Activated CD8-positive, alpha-beta memory T cell treated with anti-CD3 and anti-CD28 coated beads for 1 hour (primary cell): ENCODE measurements at regions not wholly inside any gene's neighbourhood (a gene's known extent, or its start where the extent isn't known, plus 50 kb on each side); places are given as distances from the start of the nearest gene placed in this dataset.
"Not testable (repeated sequence)": the region's sequence is repeated elsewhere in the genome, so short reads cannot be mapped to it uniquely, and the experiment has no call there.

Source experiments
- DNase-seq, 2 donors: peaks; one replicate each; pipeline ENCODE4 v3.0.0-alpha.2; 2020; ENCODE audit warnings: low read depth in 1 of 2; ENCODE audit errors: extremely low read depth in 1 of 2

DNA sequence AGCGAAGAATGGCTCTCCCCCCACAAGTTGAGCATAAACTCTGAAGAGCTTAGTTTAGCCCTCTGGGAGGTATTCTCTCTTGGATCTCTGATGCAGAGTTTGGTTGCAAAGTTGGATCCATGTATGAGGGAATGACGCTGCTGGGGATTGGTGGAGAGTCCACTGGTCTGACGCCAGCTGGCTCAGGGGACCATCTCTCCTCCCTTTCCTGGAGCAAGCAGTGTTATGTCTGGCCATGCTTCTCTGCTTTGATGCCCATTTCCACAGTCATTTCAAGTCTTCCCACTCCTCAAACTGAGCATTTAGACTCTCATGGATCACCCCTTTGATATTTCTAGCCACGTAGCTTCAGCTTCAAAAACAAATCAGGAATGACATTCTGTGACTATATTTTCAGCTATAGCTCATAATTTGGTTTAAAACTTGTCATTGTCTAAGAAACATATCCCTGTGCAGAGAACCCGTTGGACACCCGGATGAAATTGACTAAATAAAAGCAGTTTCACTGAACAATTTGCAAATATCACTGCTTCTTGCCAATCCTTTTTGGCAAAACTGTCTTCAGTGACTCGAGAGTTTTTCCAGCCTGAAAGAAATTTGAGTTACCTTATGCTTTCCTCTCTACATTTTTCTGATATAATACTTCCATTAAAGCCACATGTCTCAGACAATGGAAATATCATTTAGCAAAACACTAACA is 193.4 kb upstream of the CDH11 start:
- DNase-seq: no peak

DNA sequence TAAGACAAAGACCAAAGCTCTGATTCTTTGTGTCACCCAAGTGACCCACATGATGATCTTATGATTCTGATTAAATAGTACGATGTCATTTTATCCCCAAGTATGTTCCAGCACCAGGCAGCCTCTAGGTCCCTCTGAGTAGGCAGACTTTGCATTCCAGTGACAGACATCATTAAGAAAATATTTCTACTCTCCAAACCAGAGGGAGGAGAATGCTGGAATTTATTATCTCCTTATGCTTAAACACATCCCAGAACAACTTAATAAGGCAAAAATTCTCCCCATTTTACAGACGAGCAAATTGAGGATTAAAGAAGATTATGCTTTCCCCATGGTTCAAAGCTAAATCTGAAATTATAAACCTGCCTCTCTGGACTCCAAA is 192.8 kb upstream of the CDH11 start:
- no peak for DNase-seq

DNA sequence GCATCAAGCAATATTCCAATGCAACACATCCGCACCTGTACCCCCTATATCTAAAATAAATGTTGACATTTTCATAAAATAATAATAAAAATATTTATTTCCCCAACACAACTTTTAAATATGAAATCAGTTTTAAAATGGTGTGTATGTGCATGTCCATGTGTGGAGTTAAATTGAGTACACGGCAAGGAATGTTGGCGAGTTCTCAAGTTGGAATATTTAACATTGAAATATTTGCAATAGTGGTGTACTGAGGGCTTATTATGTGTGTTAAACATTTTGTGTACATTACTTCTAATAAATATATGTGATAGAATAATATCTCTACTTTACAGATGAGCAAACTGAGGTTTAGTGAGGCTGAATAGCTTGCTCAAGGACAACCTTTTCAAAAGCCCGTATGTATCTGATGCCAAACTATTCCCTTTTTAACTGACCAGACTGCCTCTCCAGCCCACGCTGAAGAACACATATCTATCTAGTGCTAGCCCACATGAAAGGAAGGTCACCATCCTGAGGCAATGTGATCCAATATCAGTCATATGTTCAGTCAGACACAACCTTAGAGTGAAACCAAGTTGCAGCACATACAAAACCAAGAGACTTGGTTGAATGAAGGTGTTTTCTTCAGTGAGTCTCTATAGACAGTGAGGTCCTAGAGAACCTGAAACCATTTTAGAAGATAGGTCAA is 192.2 kb upstream of the CDH11 start:
- DNase-seq: no peak

DNA sequence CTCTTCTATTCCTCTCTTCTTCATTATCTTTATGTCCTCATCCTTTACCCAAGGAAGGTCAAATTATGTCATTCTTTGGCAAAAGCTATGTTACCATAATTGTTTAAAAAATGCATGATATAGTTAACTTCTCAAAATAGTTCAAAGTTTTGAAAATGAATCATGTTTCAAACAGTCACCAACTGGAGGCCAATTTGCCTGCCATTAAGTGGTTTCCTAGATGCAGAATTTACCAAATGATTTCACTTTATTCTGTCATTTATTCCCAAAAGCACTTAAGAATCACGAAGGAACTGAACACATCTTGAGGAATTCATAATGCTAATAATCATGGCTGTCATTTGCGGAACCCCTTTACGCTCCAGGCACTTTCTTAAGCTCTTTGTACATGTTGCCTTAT is 190.9 kb upstream of the CDH11 start:
- no peak for DNase-seq

DNA sequence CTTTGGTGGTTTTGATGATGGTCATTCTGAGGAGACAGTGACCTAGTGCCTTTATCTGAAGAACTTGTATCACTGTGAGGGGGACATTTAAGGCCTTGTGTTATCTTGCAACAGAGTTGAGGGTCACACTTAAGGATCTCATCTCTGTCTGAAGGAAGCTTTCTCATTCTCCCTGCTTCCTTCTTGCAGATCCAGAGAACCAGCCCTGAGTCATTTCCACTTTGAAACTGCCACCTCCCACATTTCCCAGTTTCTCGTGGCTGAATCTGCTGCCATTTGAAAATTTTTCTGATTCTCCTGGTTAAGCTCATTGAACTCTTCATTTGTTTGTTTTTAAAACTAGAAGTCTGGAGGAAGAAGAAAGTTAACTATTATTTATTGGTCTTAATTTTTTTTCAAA is 190.2 kb upstream of the CDH11 start:
- DNase-seq: no peak

DNA sequence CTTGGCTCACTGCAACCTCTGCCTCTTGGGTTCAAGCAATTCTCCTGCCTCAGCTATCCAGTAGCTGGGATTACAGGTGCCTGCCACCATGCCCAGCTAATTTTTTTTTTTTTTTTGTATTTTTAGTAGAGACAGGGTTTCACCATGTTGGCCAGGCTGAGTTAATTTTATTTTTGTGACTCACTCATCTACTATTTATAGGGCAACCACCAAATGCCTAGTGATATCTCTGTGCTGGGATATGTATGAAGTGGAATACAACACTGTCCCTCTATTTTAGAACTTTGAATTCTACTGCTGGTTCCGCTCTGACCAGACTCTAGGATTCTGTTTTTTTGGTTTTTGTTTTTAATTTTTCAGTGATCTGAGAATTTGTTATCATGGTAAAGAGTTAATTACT is 188.6 kb upstream of the CDH11 start:
- not testable (repeated sequence) for DNase-seq

DNA sequence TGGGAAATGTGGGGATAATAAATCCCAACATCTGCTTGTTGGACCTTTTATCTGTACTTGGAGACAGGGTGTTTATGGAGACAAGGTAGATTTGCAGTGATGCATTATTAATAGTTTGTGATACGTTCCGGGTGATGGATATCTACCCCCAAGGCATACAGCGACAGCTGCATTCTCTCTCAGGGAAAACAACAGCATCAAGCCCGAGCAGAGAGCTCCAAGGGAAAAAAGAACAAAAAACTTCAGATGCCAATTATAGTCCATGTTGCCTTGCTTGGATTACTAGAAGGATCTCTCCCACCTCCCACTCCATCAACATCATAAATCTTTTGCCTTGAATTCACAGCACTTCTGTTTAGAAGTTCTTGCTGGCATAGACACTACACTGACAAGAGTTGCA is 187.5 kb upstream of the CDH11 start:
- DNase-seq: no peak

DNA sequence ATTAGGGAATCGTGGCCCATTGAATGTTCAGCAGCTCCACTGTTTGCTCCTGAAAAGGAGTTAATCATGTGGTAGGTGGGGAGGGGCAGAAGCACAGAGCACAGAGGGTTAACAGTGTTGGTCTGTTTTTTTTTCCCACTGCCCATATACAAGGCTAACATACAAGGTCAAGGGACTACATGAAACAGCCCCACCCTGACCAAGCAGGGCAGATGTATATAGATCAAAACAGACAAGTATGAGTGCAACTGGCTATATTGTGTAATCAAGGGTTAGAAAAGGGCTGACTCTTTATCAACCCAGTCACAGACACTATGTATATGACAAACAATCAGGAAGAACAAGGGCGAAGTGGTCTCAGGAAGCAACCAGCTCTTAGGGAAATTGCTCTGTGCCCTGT is 186.6 kb upstream of the CDH11 start:
- no peak for DNase-seq

DNA sequence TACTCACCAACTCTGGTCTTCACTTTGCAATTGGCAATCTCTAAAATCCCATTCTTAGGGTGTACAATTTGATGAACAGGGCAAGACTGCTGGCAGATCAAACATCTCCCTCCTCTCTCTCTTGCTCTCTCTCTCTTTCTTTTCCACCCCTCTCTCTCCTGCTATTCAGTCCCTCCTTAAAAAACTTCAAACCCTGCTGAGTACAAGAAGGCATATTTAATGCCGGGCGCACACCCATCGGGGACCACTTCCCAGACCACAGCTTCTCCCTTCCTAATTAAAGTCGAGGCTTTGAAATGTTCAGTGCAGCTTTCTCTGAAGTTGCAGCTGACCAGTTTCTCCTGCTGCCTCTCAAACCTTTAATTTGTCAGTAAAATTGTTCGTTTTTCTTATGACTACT is 185.4 kb upstream of the CDH11 start:
- no peak for DNase-seq

DNA sequence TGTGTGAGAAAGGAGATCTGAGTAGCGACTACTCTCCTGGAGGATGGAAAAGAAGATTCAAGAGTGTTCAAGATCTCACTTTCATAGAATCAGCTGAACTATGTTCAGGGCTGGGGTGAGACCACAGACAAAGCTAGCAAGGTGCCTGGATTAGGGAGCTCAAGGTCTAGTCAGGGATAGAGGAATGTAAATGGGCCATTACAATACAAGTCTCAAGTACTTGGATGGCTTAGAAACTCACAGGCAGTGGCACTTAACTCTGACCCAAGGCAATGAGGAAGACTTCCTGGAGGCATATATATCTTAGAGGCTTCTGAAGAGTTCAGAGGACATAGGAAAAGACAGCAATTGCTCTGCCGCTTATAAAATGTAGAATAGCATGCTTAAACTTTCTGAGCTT is 184.9 kb upstream of the CDH11 start:
- DNase-seq: no peak

DNA sequence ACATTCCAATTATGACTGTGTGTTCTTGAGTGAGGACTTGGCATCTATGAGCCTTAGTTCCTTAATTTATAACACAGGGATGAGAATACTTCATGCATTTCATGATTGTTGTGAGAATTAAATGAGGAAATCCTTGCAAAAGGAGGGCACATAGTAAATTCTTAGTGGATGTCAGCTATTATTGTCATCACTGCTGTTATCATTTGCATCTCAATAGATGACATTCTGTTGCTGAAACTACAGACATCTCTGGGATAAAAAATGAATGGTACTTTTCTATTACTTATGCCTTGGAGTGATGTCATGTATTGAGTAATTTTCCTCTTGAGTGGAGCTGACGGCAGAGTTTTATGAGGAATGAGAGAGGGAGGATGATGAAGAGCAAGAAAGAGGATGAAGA is 184.4 kb upstream of the CDH11 start:
- no peak for DNase-seq

DNA sequence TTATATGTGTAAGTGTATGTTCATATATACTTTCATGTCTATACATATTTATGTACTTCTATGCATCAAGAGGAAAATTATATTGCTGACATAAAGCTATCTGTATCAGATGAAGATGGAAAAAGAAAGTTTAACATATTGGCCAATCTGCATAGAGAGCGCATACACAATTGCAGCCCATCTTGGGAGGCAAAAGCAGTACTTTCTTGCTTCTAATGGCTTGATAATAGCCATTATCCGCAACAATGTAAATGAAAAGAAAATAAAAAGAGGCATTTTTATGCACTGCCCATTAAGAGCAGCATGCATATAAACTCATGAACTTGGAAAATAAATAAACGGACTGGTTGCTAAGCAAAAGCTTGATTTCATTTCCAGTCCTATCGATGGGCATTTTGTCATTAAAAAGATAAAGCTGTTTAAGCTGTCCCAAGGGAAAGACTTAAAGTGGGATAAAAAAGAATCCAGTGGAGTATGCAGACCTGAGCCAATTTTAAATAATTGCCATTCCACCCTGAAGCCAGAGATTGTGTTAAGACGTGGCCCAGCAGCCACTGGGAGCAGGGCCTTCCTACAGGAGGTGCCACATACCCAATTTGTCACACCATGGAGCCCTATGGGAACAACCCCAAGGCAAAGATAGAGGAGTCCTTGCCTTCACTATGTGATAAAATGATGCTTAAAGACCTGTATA is 183.6 kb upstream of the CDH11 start:
- no peak for DNase-seq

DNA sequence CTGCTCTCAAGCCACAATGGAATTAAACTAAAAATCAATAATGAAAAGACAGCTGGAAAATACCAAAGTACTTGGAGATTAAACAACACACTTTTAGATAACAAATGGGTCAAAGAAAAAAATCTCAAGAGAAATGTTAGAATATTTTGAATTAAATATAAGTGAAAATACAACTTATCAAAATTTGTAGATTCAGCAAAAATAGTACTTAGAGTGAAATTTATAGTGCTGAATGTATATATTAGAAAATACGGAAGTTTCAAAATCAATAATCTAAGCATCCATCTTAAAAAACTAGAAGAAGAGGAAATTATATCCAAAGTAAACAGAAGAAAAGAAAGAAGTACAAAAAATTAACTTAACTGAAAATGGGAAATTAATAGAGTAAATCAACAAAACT is 179.2 kb upstream of the CDH11 start:
- no peak for DNase-seq

DNA sequence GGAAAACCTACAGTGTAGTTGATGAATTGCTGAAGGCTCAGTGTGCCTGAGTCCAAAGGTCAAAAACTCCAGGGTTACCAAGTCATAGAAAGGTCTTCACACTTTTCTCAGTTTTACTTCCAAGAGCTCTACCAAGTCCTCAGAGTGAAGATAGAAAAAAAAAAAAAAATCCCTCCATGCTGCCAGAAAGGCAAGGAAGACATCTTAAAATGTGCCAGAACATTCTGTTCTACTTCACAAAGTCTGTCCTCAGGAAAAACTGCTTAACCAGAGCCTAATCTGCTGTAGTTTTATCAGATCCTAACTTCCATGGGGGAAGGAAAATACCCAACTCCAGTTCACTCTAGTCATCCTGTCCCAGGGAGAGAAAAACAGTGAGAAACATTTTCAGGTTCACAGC is 175.6 kb upstream of the CDH11 start:
- no peak for DNase-seq

DNA sequence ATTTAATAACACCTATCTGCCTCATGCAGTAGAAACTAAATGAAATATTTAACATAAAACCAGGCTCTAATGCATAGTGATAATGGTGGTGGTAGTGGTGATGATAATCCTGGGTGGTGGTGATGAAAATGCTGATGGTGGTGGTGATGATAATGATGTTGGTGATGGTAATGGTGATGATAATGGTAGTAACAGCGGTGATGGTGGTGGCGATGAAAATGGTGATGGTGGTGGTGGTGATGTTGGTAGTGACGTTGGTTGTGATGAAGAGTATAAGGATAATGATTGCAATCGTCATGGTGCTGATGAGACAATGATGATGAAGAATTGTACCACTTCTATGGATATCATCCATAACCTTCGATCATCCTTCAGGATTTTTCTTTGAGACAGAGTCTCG is 173.7 kb upstream of the CDH11 start:
- no peak for DNase-seq

DNA sequence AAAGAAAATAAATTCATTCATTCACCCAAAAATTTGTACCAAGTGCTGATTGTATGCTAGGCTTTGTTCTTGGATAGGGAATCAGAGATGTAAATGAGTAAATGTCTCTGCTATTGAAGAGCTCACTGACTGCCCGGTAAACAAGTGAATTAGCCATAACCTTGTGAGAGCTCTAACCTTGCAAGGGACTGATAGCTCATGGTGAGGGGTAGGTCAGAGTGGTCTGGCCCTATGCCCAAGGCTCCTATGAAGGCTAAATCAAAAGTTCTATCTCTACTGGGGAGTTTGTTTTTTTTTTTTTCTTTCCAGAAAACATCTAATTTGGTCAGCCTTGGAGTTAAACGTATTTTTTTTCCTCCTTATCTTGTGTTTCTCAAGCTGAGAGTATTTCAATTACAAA is 172.8 kb upstream of the CDH11 start:
- DNase-seq: no peak

DNA sequence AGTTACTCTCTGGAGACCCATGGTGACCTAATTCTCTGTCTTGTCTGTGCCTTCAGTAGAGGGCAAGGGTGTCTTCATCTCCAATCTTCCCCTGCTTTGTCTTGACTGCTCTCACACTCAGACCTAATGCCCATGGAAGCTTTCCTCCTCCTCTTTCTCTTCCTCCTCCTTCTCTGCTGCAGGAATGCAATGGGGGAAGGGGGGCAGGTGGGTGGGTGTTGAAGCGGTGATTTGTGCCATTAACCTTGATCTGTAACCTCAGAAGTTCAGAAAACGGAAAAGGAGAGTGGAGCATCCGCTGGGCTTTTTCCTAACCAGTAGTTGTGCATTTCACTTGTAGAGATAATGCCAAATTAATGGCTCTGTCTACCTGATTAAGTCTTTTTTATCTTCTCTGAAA is 172.3 kb upstream of the CDH11 start:
- no peak for DNase-seq

DNA sequence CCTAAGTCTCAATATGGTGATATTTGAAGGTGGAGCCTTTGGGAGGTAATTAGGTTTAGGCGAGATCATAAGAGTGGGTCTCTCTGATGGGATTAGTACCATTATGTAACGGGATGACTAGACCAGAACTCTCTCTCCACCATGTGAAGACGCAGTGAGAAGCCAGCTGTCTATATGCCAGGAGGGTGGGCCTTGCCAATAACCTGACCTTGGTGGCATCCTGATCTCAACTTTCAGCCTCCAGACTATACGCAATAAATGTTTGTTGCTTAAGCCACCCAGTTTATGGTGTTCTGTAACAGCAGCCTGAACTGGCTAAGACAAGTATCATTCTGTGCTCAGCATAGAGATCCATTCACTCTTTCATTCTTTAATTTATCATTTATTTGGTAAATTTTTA is 167.2 kb upstream of the CDH11 start:
- DNase-seq: no peak

DNA sequence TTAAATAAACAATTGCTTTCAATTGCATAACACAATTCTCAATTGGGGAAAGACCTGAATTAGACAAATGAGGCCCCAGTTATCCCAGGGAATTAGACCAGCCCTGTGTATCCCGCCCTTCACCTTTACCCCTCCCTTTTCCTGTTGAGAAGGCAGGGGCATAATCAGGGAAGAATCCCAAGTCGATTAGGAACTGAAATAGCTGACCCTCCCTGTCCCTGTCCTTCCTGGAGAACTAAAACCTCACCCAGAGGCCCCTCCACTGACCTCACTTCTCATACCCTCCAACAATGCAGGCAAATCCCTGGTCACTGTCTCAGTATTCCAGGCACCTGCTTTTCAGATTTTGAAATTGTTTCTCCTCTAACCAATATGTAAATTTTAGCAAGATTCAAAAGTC is 165.4 kb upstream of the CDH11 start:
- no peak for DNase-seq

DNA sequence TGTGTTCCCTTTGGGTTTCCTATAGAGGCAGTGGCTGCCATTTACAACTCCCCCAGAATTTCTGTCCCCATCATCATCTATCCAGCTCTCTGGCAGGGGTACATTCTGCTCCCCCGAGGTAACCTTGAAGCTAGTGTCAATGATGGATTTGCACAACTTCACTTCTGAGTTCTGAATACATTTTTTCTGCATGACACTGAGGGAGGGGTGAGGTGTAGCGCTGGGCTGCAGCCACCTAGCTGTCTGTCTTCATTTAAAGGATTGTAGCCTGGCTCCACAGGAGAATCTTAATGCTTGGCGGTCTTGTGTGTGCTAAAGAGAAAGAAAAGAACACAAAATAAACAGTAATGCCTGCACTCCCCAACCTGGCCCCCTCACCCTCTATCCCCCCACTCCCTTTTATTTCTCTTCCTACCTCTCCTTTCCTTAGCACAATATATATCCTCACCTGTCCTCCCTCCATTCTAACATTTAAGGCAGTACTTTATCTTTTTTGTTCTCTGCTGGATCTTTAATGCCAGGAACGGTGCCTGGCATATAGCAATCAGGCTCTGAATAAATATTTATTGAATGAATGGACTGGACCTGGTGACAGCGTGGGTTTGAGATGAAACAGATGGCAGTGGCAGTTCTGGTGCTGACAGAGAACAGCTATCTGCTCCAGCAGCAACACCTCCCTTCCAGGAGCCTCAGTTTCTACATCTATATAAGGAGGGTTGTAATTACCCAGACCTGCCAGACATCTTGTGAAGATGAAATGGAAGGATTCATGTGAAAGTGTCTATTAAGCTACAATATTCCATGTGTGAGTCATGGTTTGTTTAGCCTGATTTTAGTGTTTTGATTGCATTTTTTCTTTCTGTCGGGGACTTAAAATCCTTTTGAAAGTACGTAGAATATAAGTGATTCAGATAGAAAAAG is 163.5 kb upstream of the CDH11 start:
- no peak for DNase-seq

DNA sequence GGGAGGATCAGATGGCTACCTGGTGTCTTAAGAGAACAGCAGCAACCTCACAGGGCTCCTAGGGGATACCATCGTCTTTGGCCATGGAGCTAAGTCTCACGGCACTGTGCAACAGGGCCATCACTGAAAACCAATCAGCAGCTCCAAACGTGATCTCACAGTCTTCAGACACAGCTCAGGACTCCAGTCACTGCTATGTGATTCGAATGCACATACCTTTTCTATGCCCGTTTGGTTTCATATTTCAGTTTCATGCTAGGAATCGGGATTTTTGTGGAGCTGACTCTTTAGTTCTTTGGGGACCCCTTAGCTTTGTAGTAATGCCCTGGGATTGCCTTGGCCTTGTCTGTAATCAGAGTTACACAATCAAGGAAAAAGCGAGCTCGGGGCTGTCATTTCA is 162.8 kb upstream of the CDH11 start:
- no peak for DNase-seq
